HepG2 (cell line): ENCODE measurements at regions not wholly inside any gene's neighbourhood (a gene's known extent, or its start where the extent isn't known, plus 50 kb on each side); places are given as distances from the start of the nearest gene placed in this dataset.

Experiments used
- ATAC-seq: fragments of 200-7000 bp; cut with Tn5 transposase; 3 replicates; pipeline ENCODE4 v1.9.1; 2020; ENCODE audit warnings: mild to moderate bottlenecking, moderate library complexity
- BruUV-seq: library from RNA; stranded (reverse); fragments of 400-500 nt; replicated peaks from 2 replicates; lab custom pipeline; 2021; lab: Mats Ljungman, UMichigan
- CTCF ChIA-PET: fragments of 300-600 bp; formaldehyde crosslinking; extraction: SDS; loops from one replicate; lab custom pipeline; 2021; ENCODE audit warnings: low total read pairs, inconsistent platforms, low intra/inter-chr PET ratio; lab: Yijun Ruan, JAX
- POLR2A ChIA-PET: fragments of 350-600 bp; sonication (Branson Sonifier 250); formaldehyde crosslinking; loops from one replicate; lab custom pipeline; 2020; ENCODE audit warnings: antibody characterized with exemption, inconsistent platforms; lab: Yijun Ruan, JAX
- DNase-seq: peaks from one replicate; pipeline ENCODE4 v3.0.0-alpha.2; 2015; ENCODE audit warnings: low spot score
- FAIRE-seq: peaks from 3 replicates; lab custom pipeline; 2011; peaks lifted over from hg19 to GRCh38; lab: Jason Lieb, UNC
- H2AFZ ChIP-seq: one replicate; pipeline ENCODE4 v1.6.1; 2011; ENCODE audit warnings: low read length, inconsistent platforms
- H3K27ac ChIP-seq: fragments of 300-600 bp; 3 replicates; pipeline ENCODE4 v1.8.0; 2011; ENCODE audit warnings: mixed run types, mild to moderate bottlenecking, mixed read lengths, low read length, inconsistent platforms; ENCODE audit not compliant: insufficient read depth; ENCODE audit errors: extremely low read length
- H3K27me3 ChIP-seq, 2 experiments: fragments of 200-600 bp in 1 of 2; 2 replicates in 1 of 2; 3 replicates in 1 of 2; pipeline versions ENCODE4 v1.6.0 to v1.8.0; 2011; ENCODE audit warnings: low read length in 2 of 2, mild to moderate bottlenecking in 2 of 2, moderate library complexity in 2 of 2, inconsistent platforms in 1 of 2; ENCODE audit not compliant: insufficient read depth in 2 of 2, control insufficient read depth in 1 of 2
- H3K36me3 ChIP-seq, 2 experiments: fragments of 200-600 bp in 1 of 2; replicated peaks in 1 of 2; 2 replicates in 1 of 2; 3 replicates in 1 of 2; pipeline versions ENCODE4 v1.5.1 to v1.8.0; 2011; ENCODE audit warnings: low read length in 2 of 2, inconsistent platforms in 1 of 2; ENCODE audit not compliant: insufficient read depth in 2 of 2, control insufficient read depth in 1 of 2
- H3K4me1 ChIP-seq: 2 replicates; pipeline ENCODE4 v1.5.1; 2012; ENCODE audit warnings: low read length, inconsistent platforms; ENCODE audit not compliant: insufficient read depth
- H3K4me2 ChIP-seq: 2 replicates; pipeline ENCODE4 v1.6.0; 2011; ENCODE audit warnings: low read depth, low read length, inconsistent platforms
- H3K4me3 ChIP-seq, 3 experiments: fragments of 200-600 bp in 1 of 3; sonication (generic), shearing (Covaris generic) in 1 of 3; replicated peaks in 1 of 3; 2 replicates each; pipeline ENCODE4 v1.5.1; 2011 to 2016; ENCODE audit warnings: low read length in 3 of 3, inconsistent platforms in 2 of 3, low read depth in 2 of 3, mild to moderate bottlenecking in 2 of 3, control low read depth in 1 of 3, mixed read lengths in 1 of 3; ENCODE audit not compliant: insufficient read depth in 1 of 3
- H3K79me2 ChIP-seq: one replicate; pipeline ENCODE4 v1.6.1; 2011; ENCODE audit warnings: low read length, inconsistent platforms; ENCODE audit not compliant: insufficient read depth
- H3K9ac ChIP-seq: 2 replicates; pipeline ENCODE4 v1.6.0; 2011; ENCODE audit warnings: mild to moderate bottlenecking, low read depth, low read length, inconsistent platforms; ENCODE audit not compliant: insufficient read depth
- H3K9me3 ChIP-seq: 2 replicates; pipeline ENCODE4 v1.5.1; 2012; ENCODE audit warnings: mild to moderate bottlenecking, low read length
- H4K20me1 ChIP-seq: 2 replicates; pipeline ENCODE4 v1.6.0; 2011; ENCODE audit warnings: inconsistent platforms, mild to moderate bottlenecking, low read length, moderate library complexity; ENCODE audit not compliant: insufficient read depth
- CEBPG ChIP-seq: IDR thresholded peaks from 2 replicates; pipeline ENCODE4 v1.6.1; 2016
- EEA1 ChIP-seq: sonication (generic); formaldehyde crosslinking; IDR thresholded peaks from 2 replicates; pipeline ENCODE4 v1.5.1; 2020; ENCODE audit warnings: mild to moderate bottlenecking, missing genetic modification reagents, borderline replicate concordance
- HNF4A ChIP-seq: sonication (generic); formaldehyde crosslinking; IDR thresholded peaks from 2 replicates; pipeline ENCODE4 v1.4.0; 2020; ENCODE audit warnings: missing genetic modification reagents
- KMT2B ChIP-seq: IDR thresholded peaks from 2 replicates; pipeline ENCODE4 v1.6.1; 2016; ENCODE audit warnings: missing genetic modification reagents, missing compliant biosample characterization
- NFIB ChIP-seq: sonication (generic); formaldehyde crosslinking; IDR thresholded peaks from 2 replicates; pipeline ENCODE4 v1.9.0; 2021; ENCODE audit warnings: missing genetic modification reagents, mild to moderate bottlenecking, borderline replicate concordance
- PTBP1 ChIP-seq: fragments of 200-400 bp; formaldehyde crosslinking; IDR thresholded peaks from 2 replicates; pipeline ENCODE4 v1.6.1; 2018; ENCODE audit warnings: low read length, low read depth; ENCODE audit not compliant: poor library complexity, severe bottlenecking
- SAFB2 ChIP-seq: sonication (generic); formaldehyde crosslinking; IDR thresholded peaks from 2 replicates; pipeline ENCODE4 v1.5.1; 2020; ENCODE audit warnings: missing genetic modification reagents, low read depth, mild to moderate bottlenecking, borderline replicate concordance
- SMAD3 ChIP-seq: sonication (generic); formaldehyde crosslinking; IDR thresholded peaks from 2 replicates; pipeline ENCODE4 v1.4.0; 2020; ENCODE audit warnings: missing genetic modification reagents
- ZFP36L2 ChIP-seq: sonication (generic); formaldehyde crosslinking; IDR thresholded peaks from 2 replicates; pipeline ENCODE4 v1.4.0; 2020; ENCODE audit warnings: missing genetic modification reagents
- ZFP37 ChIP-seq: sonication (generic); formaldehyde crosslinking; IDR thresholded peaks from 2 replicates; pipeline ENCODE4 v1.4.0; 2020; ENCODE audit warnings: missing genetic modification reagents, borderline replicate concordance
- ZFP62 ChIP-seq: sonication (generic); formaldehyde crosslinking; IDR thresholded peaks from 2 replicates; pipeline ENCODE4 v1.4.0; 2020; ENCODE audit warnings: missing genetic modification reagents
- ZNF383 ChIP-seq: sonication (generic); formaldehyde crosslinking; IDR thresholded peaks from 2 replicates; pipeline ENCODE4 v1.4.0; 2020; ENCODE audit warnings: missing genetic modification reagents, mild to moderate bottlenecking, borderline replicate concordance
- ZNF484 ChIP-seq: sonication (generic); formaldehyde crosslinking; IDR thresholded peaks from 2 replicates; pipeline ENCODE4 v1.5.1; 2020; ENCODE audit warnings: mild to moderate bottlenecking, low read depth, missing genetic modification reagents, borderline replicate concordance
- ZNF562 ChIP-seq: sonication (generic); formaldehyde crosslinking; IDR thresholded peaks from 2 replicates; pipeline ENCODE4 v1.8.0; 2022; ENCODE audit warnings: missing genetic modification reagents, borderline replicate concordance
- ZNF614 ChIP-seq: IDR thresholded peaks from 2 replicates; pipeline ENCODE4 v1.6.1; 2018; ENCODE audit warnings: missing biosample characterization, missing genetic modification reagents, inconsistent platforms, borderline replicate concordance
- ZNF780A ChIP-seq: sonication (generic); formaldehyde crosslinking; IDR thresholded peaks from 2 replicates; pipeline ENCODE4 v1.8.0; 2022; ENCODE audit warnings: mild to moderate bottlenecking, missing genetic modification reagents, moderate library complexity
- WGBS: methylation state at CpG from one replicate; pipeline ENCODE4 v1.1.6; 2017; ENCODE audit warnings: low lambda C conversion rate; 5-methylcytosine and 5-hydroxymethylcytosine counted together
- in situ Hi-C: cut with HindIII; loops from 2 replicates; pipeline ENCODE4 v1.10.0; 2017; ENCODE audit warnings: low pct_unique_long_range_greater_than_20kb; ENCODE audit not compliant: extremely low pct_ligation_motif_present
- intact Hi-C: fragments of 100-400 bp; cut with micrococcal nuclease; formaldehyde crosslinking; loops from one replicate; pipeline ENCODE4 v1.10.0; 2022; ENCODE audit not compliant: unreplicated experiment
- TF ChIP-seq, protein P1 (sequence below): sonication (generic); formaldehyde crosslinking; IDR thresholded peaks from 2 replicates; pipeline ENCODE4 v1.5.1; 2020; ENCODE audit warnings: mild to moderate bottlenecking, missing genetic modification reagents, moderate library complexity
- TF ChIP-seq, protein P2 (sequence below): sonication (generic); formaldehyde crosslinking; IDR thresholded peaks from 2 replicates; pipeline ENCODE4 v1.5.1; 2020; ENCODE audit warnings: missing genetic modification reagents, mild to moderate bottlenecking, borderline replicate concordance
- TF ChIP-seq, protein P3 (sequence below): sonication (generic); formaldehyde crosslinking; IDR thresholded peaks from 2 replicates; pipeline ENCODE4 v1.5.1; 2020; ENCODE audit warnings: missing genetic modification reagents, mild to moderate bottlenecking, borderline replicate concordance

DNA sequence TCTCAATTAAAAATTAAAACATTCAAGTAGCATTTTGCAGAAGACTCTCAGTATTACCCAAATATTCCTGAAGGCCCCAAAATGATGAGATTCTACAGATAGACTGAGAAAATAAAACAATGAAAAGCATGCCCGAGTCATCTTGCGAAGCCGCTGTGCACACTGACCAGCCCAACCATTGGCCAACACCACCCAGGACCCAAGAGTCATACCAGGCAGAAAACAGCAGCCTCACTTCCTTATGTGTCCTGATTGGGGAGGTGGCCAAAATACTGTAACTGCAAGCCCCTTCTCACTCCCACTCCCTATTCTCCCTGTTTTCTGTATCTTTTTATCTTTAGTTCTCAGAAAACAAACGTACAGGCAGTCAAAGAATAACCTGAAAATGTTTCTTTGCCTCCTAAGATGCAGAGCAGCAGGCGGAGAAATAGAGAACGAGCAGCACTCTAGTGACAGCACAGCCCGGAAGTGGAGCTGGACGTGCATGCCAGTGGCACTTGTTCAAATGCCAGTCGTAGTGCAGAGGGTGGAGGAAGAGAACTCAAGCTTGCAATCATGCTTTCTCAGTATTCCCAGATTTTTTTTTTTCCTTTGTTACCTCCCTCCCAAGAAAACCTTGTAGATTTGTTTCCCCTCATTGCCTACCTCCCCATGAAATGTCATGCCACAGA lies 182.3 kb upstream of the SOX9 start:
- no peak overlapping the region for H3K4me3 ChIP-seq
- no peaks in the 10 kb centered on the region for H3K36me3 ChIP-seq
- ChIA-PET POLR2A (no interaction called here), CTCF (no interaction called here)
- H2AFZ ChIP-seq, result no peak overlapping the region
- no peaks in the 10 kb centered on the region for H4K20me1 ChIP-seq
- no peak overlapping the region for H3K27ac ChIP-seq
- intact Hi-C loops (no loop called here), in situ Hi-C loops (no loop called here)
- BruUV-seq, result no TSS peak
- no peaks in the 10 kb centered on the region for H3K9me3 ChIP-seq
- no peak for FAIRE-seq
- H3K4me2 ChIP-seq, result no peak overlapping the region
- H3K27me3 ChIP-seq, result no peaks in the 10 kb centered on the region; a peak in 1 of 5 replicates
- no peak for TF ChIP-seq KMT2B
- no peak for TF ChIP-seq PTBP1
- TF ChIP-seq CEBPG (CRISPR knock-in tag), result no peak
- TF ChIP-seq HNF4A (CRISPR knock-in tag), result no peak
- no peak for TF ChIP-seq EEA1 (CRISPR knock-in tag)
- TF ChIP-seq, protein P1, sequence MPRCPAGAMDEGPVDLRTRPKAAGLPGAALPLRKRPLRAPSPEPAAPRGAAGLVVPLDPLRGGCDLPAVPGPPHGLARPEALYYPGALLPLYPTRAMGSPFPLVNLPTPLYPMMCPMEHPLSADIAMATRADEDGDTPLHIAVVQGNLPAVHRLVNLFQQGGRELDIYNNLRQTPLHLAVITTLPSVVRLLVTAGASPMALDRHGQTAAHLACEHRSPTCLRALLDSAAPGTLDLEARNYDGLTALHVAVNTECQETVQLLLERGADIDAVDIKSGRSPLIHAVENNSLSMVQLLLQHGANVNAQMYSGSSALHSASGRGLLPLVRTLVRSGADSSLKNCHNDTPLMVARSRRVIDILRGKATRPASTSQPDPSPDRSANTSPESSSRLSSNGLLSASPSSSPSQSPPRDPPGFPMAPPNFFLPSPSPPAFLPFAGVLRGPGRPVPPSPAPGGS (CRISPR knock-in tag), result no peak
- TF ChIP-seq, protein P2, sequence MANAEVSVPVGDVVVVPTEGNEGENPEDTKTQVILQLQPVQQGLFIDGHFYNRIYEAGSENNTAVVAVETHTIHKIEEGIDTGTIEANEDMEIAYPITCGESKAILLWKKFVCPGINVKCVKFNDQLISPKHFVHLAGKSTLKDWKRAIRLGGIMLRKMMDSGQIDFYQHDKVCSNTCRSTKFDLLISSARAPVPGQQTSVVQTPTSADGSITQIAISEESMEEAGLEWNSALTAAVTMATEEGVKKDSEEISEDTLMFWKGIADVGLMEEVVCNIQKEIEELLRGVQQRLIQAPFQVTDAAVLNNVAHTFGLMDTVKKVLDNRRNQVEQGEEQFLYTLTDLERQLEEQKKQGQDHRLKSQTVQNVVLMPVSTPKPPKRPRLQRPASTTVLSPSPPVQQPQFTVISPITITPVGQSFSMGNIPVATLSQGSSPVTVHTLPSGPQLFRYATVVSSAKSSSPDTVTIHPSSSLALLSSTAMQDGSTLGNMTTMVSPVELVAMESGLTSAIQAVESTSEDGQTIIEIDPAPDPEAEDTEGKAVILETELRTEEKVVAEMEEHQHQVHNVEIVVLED (CRISPR knock-in tag), result no peak
- TF ChIP-seq ZNF484 (CRISPR knock-in tag), result no peak
- no peak for TF ChIP-seq ZFP36L2 (CRISPR knock-in tag)
- no peak for TF ChIP-seq ZFP62 (CRISPR knock-in tag)
- no peak for TF ChIP-seq SAFB2 (CRISPR knock-in tag)
- TF ChIP-seq, protein P3, sequence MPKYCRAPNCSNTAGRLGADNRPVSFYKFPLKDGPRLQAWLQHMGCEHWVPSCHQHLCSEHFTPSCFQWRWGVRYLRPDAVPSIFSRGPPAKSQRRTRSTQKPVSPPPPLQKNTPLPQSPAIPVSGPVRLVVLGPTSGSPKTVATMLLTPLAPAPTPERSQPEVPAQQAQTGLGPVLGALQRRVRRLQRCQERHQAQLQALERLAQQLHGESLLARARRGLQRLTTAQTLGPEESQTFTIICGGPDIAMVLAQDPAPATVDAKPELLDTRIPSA (CRISPR knock-in tag), result no peak
- TF ChIP-seq ZNF383 (CRISPR knock-in tag), result no peak
- no peak for TF ChIP-seq NFIB (CRISPR knock-in tag)
- TF ChIP-seq ZFP37 (CRISPR knock-in tag), result no peak
- no peak for TF ChIP-seq SMAD3 (CRISPR knock-in tag)
- no peak for TF ChIP-seq ZNF562 (CRISPR knock-in tag)
- TF ChIP-seq ZNF614 (CRISPR knock-in tag), result no peak
- TF ChIP-seq ZNF780A (CRISPR knock-in tag), result no peak
- DNase-seq, result no peak
- H3K4me1 ChIP-seq, result no peaks in the 10 kb centered on the region
- H3K9ac ChIP-seq, result no peak overlapping the region
- WGBS, result 32% methylated on average over 9 of the region's 9 CpGs
- no peak for ATAC-seq
- H3K79me2 ChIP-seq, result no peaks in the 10 kb centered on the region
